WTC11 (cell line): ENCODE measurements at regions not wholly inside any gene's neighbourhood (a gene's known extent, or its start where the extent isn't known, plus 50 kb on each side); places are given as distances from the start of the nearest gene placed in this dataset.

Experiments
- ATAC-seq: fragments of 200-7000 bp; cut with Tn5 transposase; 2 replicates; pipeline ENCODE4 v1.10.0; 2021; ENCODE audit warnings: mild to moderate bottlenecking, moderate library complexity
- CTCF ChIA-PET: fragments of 300-600 bp; sonication (Branson Sonifier 250); formaldehyde crosslinking; loops from one replicate; lab custom pipeline; 2021; ENCODE audit warnings: antibody characterized with exemption; lab: Charles Lee
- POLR2A ChIA-PET: fragments of 350-600 bp; sonication (Branson Sonifier 250); formaldehyde crosslinking; loops from one replicate; lab custom pipeline; 2021; ENCODE audit warnings: antibody characterized with exemption; lab: Charles Lee
- DNase-seq: peaks from one replicate; pipeline ENCODE4 v3.0.0; 2021; ENCODE audit warnings: low spot score
- H3K27ac Mint-ChIP-seq: 2 replicates; pipeline ENCODE4 v1.8.0; 2021; ENCODE audit warnings: mixed read lengths
- H3K27me3 Mint-ChIP-seq: 2 replicates; pipeline ENCODE4 v1.8.0; 2021; ENCODE audit warnings: low read depth, mild to moderate bottlenecking, moderate library complexity, mixed read lengths
- H3K36me3 Mint-ChIP-seq: 2 replicates; pipeline ENCODE4 v1.8.0; 2021; ENCODE audit warnings: mixed read lengths
- H3K4me1 Mint-ChIP-seq: 2 replicates; pipeline ENCODE4 v1.8.0; 2022; ENCODE audit warnings: mixed read lengths
- H3K4me3 Mint-ChIP-seq: 2 replicates; pipeline ENCODE4 v1.8.0; 2021; ENCODE audit warnings: mild to moderate bottlenecking, moderate library complexity, mixed read lengths
- H3K9me3 Mint-ChIP-seq: 2 replicates; pipeline ENCODE4 v1.8.0; 2021; ENCODE audit warnings: mixed read lengths
- ATF2 ChIP-seq: sonication (generic); formaldehyde crosslinking; IDR thresholded peaks from 2 replicates; pipeline ENCODE4 v1.8.1; 2022; ENCODE audit warnings: low read depth, missing genetic modification reagents, borderline replicate concordance
- EMX1 ChIP-seq: fragments of 250-450 bp; sonication (Bioruptor Pico); IDR thresholded peaks from 2 replicates; pipeline ENCODE4 v1.8.0; 2021; ENCODE audit warnings: mild to moderate bottlenecking
- ESRRA ChIP-seq: sonication (generic); formaldehyde crosslinking; IDR thresholded peaks from 2 replicates; pipeline ENCODE4 v1.8.1; 2022; ENCODE audit warnings: mild to moderate bottlenecking, missing genetic modification reagents, borderline replicate concordance
- ETV6 ChIP-seq: sonication (generic); formaldehyde crosslinking; IDR thresholded peaks from 2 replicates; pipeline ENCODE4 v1.8.1; 2022; ENCODE audit warnings: mild to moderate bottlenecking, missing genetic modification reagents
- JUN ChIP-seq: sonication (generic); formaldehyde crosslinking; IDR thresholded peaks from 2 replicates; pipeline ENCODE4 v1.8.0; 2023; ENCODE audit warnings: mild to moderate bottlenecking, missing genetic modification reagents
- KAT7 ChIP-seq: sonication (generic); formaldehyde crosslinking; IDR thresholded peaks from 2 replicates; pipeline ENCODE4 v1.8.1; 2023; ENCODE audit warnings: missing genetic modification reagents, mild to moderate bottlenecking, borderline replicate concordance
- MYBL2 ChIP-seq: sonication (generic); formaldehyde crosslinking; IDR thresholded peaks from 2 replicates; pipeline ENCODE4 v1.8.1; 2023; ENCODE audit warnings: mild to moderate bottlenecking, moderate library complexity, missing genetic modification reagents
- NFE2L1 ChIP-seq: sonication (generic); formaldehyde crosslinking; IDR thresholded peaks from 2 replicates; pipeline ENCODE4 v1.8.1; 2023; ENCODE audit warnings: missing genetic modification reagents
- NFYB ChIP-seq: sonication (generic); formaldehyde crosslinking; conservative IDR thresholded peaks from 2 replicates; pipeline ENCODE4 v1.8.0; 2022; ENCODE audit warnings: low read depth, missing genetic modification reagents
- NR3C1 ChIP-seq: sonication (generic); formaldehyde crosslinking; conservative IDR thresholded peaks from 2 replicates; pipeline ENCODE4 v1.8.1; 2023; ENCODE audit warnings: low read depth, mild to moderate bottlenecking, missing genetic modification reagents
- SMAD3 ChIP-seq: sonication (generic); formaldehyde crosslinking; IDR thresholded peaks from 2 replicates; pipeline ENCODE4 v1.8.0; 2022; ENCODE audit warnings: missing genetic modification reagents, mild to moderate bottlenecking, borderline replicate concordance
- TEAD4 ChIP-seq: sonication (generic); formaldehyde crosslinking; IDR thresholded peaks from 2 replicates; pipeline ENCODE4 v1.8.0; 2022; ENCODE audit warnings: mild to moderate bottlenecking, missing genetic modification reagents
- USF2 ChIP-seq: sonication (generic); formaldehyde crosslinking; IDR thresholded peaks from 2 replicates; pipeline ENCODE4 v1.8.1; 2023; ENCODE audit warnings: mild to moderate bottlenecking, missing genetic modification reagents, moderate library complexity
- ZNF232 ChIP-seq: sonication (generic); formaldehyde crosslinking; IDR thresholded peaks from 2 replicates; pipeline ENCODE4 v1.8.0; 2022; ENCODE audit warnings: mild to moderate bottlenecking, missing genetic modification reagents
- ZNF416 ChIP-seq: fragments of 250-450 bp; sonication (Bioruptor Pico); IDR thresholded peaks from 2 replicates; pipeline ENCODE4 v1.9.0; 2021; ENCODE audit warnings: mild to moderate bottlenecking, inconsistent platforms
- ZNF532 ChIP-seq: fragments of 250-450 bp; sonication (Bioruptor Pico); IDR thresholded peaks from 2 replicates; pipeline ENCODE4 v1.9.0; 2021; ENCODE audit warnings: mild to moderate bottlenecking, borderline replicate concordance
- TF ChIP-seq, protein P1 (sequence below): sonication (generic); formaldehyde crosslinking; IDR thresholded peaks from 2 replicates; pipeline ENCODE4 v1.8.0; 2022; ENCODE audit warnings: mild to moderate bottlenecking, missing genetic modification reagents
- TF ChIP-seq, protein P2 (sequence below): sonication (generic); formaldehyde crosslinking; IDR thresholded peaks from 2 replicates; pipeline ENCODE4 v1.8.1; 2023; ENCODE audit warnings: mild to moderate bottlenecking, moderate library complexity, missing genetic modification reagents
- TF ChIP-seq, protein P3 (sequence below): sonication (generic); formaldehyde crosslinking; IDR thresholded peaks from 2 replicates; pipeline ENCODE4 v1.8.0; 2022; ENCODE audit warnings: missing genetic modification reagents
- TF ChIP-seq, protein P4 (sequence below): fragments of 250-450 bp; sonication (Bioruptor Pico); IDR thresholded peaks from 2 replicates; pipeline ENCODE4 v1.9.0; 2021; ENCODE audit warnings: moderate library complexity, mild to moderate bottlenecking, inconsistent platforms, borderline replicate concordance

GRCh38 chr3:135784557-135784956 lies 181.0 kb upstream of the PPP2R3A start:
- no peak for ATAC-seq
- POLR2A ChIA-PET, result no interaction called here
- H3K36me3 Mint-ChIP-seq, result no peaks in the 10 kb centered on the region
- H3K4me3 Mint-ChIP-seq, result no peak overlapping the region
- no peak overlapping the region for H3K27ac Mint-ChIP-seq
- no peak for DNase-seq
- H3K27me3 Mint-ChIP-seq, result no peaks in the 10 kb centered on the region
- no peaks in the 10 kb centered on the region for H3K9me3 Mint-ChIP-seq
- no peaks in the 10 kb centered on the region for H3K4me1 Mint-ChIP-seq
- TF ChIP-seq NFYB (no peak), NFE2L1 (CRISPR knock-in tag) (no peak), SMAD3 (CRISPR knock-in tag) (no peak), EMX1 (CRISPR knock-in tag) (no peak), USF2 (no peak), ATF2 (CRISPR knock-in tag) (no peak), ZNF232 (no peak), MYBL2 (CRISPR knock-in tag) (no peak), NR3C1 (CRISPR knock-in tag) (no peak), TEAD4 (CRISPR knock-in tag) (no peak)
- TF ChIP-seq, protein P1, sequence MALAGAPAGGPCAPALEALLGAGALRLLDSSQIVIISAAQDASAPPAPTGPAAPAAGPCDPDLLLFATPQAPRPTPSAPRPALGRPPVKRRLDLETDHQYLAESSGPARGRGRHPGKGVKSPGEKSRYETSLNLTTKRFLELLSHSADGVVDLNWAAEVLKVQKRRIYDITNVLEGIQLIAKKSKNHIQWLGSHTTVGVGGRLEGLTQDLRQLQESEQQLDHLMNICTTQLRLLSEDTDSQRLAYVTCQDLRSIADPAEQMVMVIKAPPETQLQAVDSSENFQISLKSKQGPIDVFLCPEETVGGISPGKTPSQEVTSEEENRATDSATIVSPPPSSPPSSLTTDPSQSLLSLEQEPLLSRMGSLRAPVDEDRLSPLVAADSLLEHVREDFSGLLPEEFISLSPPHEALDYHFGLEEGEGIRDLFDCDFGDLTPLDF, result no peak
- CTCF ChIA-PET, result no interaction called here

GRCh38 chr3:135788146-135788545 lies 177.4 kb upstream of the PPP2R3A start:
- no peak overlapping the region for H3K4me3 Mint-ChIP-seq
- ChIA-PET POLR2A (no interaction called here), CTCF (no interaction called here)
- peaks cover 5% of the 10 kb centered on the region; the same call in 1 of the 2 replicates for H3K9me3 Mint-ChIP-seq
- H3K27me3 Mint-ChIP-seq, result no peaks in the 10 kb centered on the region
- ATAC-seq (no peak), DNase-seq (no peak)
- H3K27ac Mint-ChIP-seq, result no peak overlapping the region
- H3K36me3 Mint-ChIP-seq, result no peaks in the 10 kb centered on the region
- H3K4me1 Mint-ChIP-seq, result no peaks in the 10 kb centered on the region
- TF ChIP-seq MYBL2 (CRISPR knock-in tag) (no peak), NFE2L1 (CRISPR knock-in tag) (no peak), ZNF532 (no peak), KAT7 (CRISPR knock-in tag) (no peak), ZNF416 (CRISPR knock-in tag) (no peak), ETV6 (CRISPR knock-in tag) (no peak), ESRRA (CRISPR knock-in tag) (no peak), TEAD4 (CRISPR knock-in tag) (no peak), JUN (CRISPR knock-in tag) (no peak)
- TF ChIP-seq, protein P2, sequence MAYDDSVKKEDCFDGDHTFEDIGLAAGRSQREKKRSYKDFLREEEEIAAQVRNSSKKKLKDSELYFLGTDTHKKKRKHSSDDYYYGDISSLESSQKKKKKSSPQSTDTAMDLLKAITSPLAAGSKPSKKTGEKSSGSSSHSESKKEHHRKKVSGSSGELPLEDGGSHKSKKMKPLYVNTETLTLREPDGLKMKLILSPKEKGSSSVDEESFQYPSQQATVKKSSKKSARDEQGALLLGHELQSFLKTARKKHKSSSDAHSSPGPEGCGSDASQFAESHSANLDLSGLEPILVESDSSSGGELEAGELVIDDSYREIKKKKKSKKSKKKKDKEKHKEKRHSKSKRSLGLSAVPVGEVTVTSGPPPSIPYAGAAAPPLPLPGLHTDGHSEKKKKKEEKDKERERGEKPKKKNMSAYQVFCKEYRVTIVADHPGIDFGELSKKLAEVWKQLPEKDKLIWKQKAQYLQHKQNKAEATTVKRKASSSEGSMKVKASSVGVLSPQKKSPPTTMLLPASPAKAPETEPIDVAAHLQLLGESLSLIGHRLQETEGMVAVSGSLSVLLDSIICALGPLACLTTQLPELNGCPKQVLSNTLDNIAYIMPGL (CRISPR knock-in tag), result no peak
- TF ChIP-seq, protein P3, sequence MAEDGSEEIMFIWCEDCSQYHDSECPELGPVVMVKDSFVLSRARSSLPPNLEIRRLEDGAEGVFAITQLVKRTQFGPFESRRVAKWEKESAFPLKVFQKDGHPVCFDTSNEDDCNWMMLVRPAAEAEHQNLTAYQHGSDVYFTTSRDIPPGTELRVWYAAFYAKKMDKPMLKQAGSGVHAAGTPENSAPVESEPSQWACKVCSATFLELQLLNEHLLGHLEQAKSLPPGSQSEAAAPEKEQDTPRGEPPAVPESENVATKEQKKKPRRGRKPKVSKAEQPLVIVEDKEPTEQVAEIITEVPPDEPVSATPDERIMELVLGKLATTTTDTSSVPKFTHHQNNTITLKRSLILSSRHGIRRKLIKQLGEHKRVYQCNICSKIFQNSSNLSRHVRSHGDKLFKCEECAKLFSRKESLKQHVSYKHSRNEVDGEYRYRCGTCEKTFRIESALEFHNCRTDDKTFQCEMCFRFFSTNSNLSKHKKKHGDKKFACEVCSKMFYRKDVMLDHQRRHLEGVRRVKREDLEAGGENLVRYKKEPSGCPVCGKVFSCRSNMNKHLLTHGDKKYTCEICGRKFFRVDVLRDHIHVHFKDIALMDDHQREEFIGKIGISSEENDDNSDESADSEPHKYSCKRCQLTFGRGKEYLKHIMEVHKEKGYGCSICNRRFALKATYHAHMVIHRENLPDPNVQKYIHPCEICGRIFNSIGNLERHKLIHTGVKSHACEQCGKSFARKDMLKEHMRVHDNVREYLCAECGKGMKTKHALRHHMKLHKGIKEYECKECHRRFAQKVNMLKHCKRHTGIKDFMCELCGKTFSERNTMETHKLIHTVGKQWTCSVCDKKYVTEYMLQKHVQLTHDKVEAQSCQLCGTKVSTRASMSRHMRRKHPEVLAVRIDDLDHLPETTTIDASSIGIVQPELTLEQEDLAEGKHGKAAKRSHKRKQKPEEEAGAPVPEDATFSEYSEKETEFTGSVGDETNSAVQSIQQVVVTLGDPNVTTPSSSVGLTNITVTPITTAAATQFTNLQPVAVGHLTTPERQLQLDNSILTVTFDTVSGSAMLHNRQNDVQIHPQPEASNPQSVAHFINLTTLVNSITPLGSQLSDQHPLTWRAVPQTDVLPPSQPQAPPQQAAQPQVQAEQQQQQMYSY, result no peak
- TF ChIP-seq, protein P4, sequence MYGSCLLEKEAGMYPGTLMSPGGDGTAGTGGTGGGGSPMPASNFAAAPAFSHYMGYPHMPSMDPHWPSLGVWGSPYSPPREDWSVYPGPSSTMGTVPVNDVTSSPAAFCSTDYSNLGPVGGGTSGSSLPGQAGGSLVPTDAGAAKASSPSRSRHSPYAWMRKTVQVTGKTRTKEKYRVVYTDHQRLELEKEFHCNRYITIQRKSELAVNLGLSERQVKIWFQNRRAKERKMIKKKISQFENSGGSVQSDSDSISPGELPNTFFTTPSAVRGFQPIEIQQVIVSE, result no peak
